ENCODE measurements at regions not wholly inside any gene's neighbourhood (a gene's known extent, or its start where the extent isn't known, plus 50 kb on each side); places are given as distances from the start of the nearest gene placed in this dataset.

DNA sequence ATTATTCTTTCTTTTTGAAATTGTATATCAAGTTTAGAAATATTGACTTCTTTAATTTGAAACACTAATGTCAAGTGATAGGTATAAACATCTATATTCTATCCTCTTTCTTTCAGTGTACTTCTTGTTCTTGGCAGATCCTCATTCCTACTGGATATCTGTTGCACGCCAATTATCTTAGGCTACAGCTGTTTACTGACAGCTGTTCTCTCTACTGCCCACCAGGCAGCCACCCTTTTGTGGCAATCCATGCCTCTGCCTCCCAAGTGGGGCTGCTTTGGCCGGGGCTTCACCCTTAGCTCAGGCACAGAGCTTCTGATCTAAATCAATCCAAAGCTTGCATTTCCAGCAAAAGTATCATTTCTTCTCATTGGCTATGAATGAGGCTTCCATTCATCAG lies 50.6 kb upstream of the ITSN2 start:
- Mint-ChIP-seq H3K9me3 (no peaks in the 10 kb centered on the region), H3K27me3 (peaks cover 16% of the 10 kb centered on the region), H3K27ac (no peak overlapping the region), H3K4me1 (no peaks in the 10 kb centered on the region), H3K4me3 (no peak overlapping the region)
- no peak for DNase-seq
- no peak for ATAC-seq

DNA sequence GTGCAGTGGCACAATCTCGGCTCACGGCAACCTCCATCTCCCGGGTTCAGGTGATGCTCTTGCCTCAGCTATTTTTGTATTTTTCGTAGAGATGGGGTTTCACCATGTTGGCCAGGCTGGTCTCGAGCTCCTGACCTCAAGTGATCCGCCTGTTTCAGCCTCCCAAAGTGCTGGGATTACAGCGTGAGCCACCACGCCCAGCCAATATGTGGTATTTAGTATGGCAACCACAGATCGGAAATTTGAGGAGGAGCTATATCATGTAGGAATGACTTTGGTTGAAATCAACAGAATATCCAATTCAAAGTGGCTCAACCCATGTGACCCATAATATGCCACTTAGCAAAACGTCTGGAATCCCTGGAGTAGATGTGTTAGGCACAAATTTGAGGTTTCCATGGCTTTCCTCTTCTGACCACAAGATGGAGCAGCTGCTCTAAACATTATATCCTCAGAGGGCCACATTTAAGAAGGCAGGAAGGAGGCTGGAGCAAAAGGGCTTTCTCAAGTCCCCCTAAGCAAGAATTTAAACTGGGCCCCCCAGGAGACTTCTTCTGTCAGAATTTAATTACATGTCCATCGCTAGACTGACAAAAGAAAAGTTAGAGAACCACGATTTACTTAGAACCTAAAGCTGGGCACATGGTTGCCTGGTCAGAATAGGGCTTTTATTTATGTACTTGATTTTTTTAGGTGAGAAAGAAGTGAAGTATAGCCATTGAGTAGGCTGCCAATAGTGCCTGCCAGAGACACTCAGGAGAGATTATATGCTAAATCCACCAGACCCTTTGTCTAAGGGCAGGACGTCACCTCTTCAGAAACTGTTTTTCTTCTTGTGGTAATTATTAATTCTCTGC lies 49.6 kb upstream of the ITSN2 start:
- H3K27ac Mint-ChIP-seq, result no peak overlapping the region
- DNase-seq (peak; percentile 29 to 41), ATAC-seq (peak; percentile 64)
- no peak overlapping the region for H3K4me3 Mint-ChIP-seq
- H3K4me1 Mint-ChIP-seq, result no peaks in the 10 kb centered on the region
- peaks cover 16% of the 10 kb centered on the region for H3K27me3 Mint-ChIP-seq
- no peaks in the 10 kb centered on the region for H3K9me3 Mint-ChIP-seq
